ENCODE measurements at regions not wholly inside any gene's neighbourhood (a gene's known extent, or its start where the extent isn't known, plus 50 kb on each side); places are given as distances from the start of the nearest gene placed in this dataset.

GRCh38 chr17:63285551-63285950 is 160.6 kb downstream of the CYB561 start:
- DNase-seq (ENCODE audit: low spot score) (no peak), ATAC-seq (no peak)
- Histone ChIP-seq H3K36me3 (ENCODE audit: insufficient read depth) (no peaks in the 10 kb centered on the region), H3F3A (replicated peaks; ENCODE audit: low read depth) (no peaks in the 10 kb centered on the region), H2AFZ (no peak overlapping the region), H3K79me2 (replicated peaks; ENCODE audit: insufficient read depth) (no peaks in the 10 kb centered on the region), H3K27ac (ENCODE audit: low read depth) (no peak overlapping the region), H3K9me2 (ENCODE audit: insufficient read depth) (0 out of 2 replicates have a peak, but pooled peaks cover 5% of the 10 kb centered on the region), H3K4me1 (ENCODE audit: insufficient read depth) (peaks cover 12% of the 10 kb centered on the region), H3K27me3 (ENCODE audit: insufficient read depth) (no peaks in the 10 kb centered on the region), H3K4me2 (no peak overlapping the region), H3K4me3 (no peak overlapping the region), H4K20me1 (replicated peaks; ENCODE audit: insufficient read depth) (no peaks in the 10 kb centered on the region)
- peaks cover 4% of the 10 kb centered on the region; the same call in 2 of the 3 replicates for H3K4me1 Mint-ChIP-seq
- no peak overlapping the region for H3K27ac Mint-ChIP-seq
- no peak for TF ChIP-seq POLR2AphosphoS5 (IDR thresholded peaks at IDR 0.05; ENCODE audit: low read depth)
- no peak for TF ChIP-seq ZNF462 (CRISPR knock-in tag; IDR thresholded peaks at IDR 0.05)
- TF ChIP-seq NANOG (IDR thresholded peaks at IDR 0.05; ENCODE audit: borderline replicate concordance), result no peak
- TF ChIP-seq JUNB (IDR thresholded peaks at IDR 0.05; ENCODE audit: unreplicated experiment), result no peak
- no peak for TF ChIP-seq ETS1 (IDR thresholded peaks at IDR 0.05)
- no peak for TF ChIP-seq EZH2 (IDR thresholded peaks at IDR 0.05; ENCODE audit: low read depth, unreplicated experiment)
- no peak for TF ChIP-seq EZH2phosphoT487 (IDR thresholded peaks at IDR 0.05; ENCODE audit: unreplicated experiment)
- TF ChIP-seq CREB1 (CRISPR knock-in tag; IDR thresholded peaks at IDR 0.05; ENCODE audit: low read depth), result no peak
- no peak for TF ChIP-seq ZNF114 (CRISPR knock-in tag; IDR thresholded peaks at IDR 0.05)
- no peak for TF ChIP-seq STAT1 (IDR thresholded peaks at IDR 0.05; ENCODE audit: unreplicated experiment)
- no peak for TF ChIP-seq REST (IDR thresholded peaks at IDR 0.05; ENCODE audit: unreplicated experiment)
- TF ChIP-seq CTCF (conservative IDR thresholded peaks at IDR 0.05; ENCODE audit: low read depth in 2 of 2), result no peak
- no peak for TF ChIP-seq ZNF331 (CRISPR knock-in tag; IDR thresholded peaks at IDR 0.05; ENCODE audit: low read depth)
- H3K4me3 Mint-ChIP-seq, result no peak overlapping the region
- H3K9me3 Mint-ChIP-seq, result peaks cover 30% of the 10 kb centered on the region
- peaks cover 18% of the 10 kb centered on the region; the same call in 2 of the 3 replicates for H3K36me3 Mint-ChIP-seq (ENCODE audit: low read depth)
- H3K27me3 Mint-ChIP-seq (ENCODE audit: insufficient read depth, low read depth, poor library complexity), result no peaks in the 10 kb centered on the region
